Heart left ventricle (tissue), 13 donors: ENCODE measurements at regions not wholly inside any gene's neighbourhood (a gene's known extent, or its start where the extent isn't known, plus 50 kb on each side); places are given as distances from the start of the nearest gene placed in this dataset.

Source experiments
- POLR2A ChIP-seq, 2 donors: fragments of 450-650 bp; IDR thresholded peaks; one replicate each; pipeline ENCODE4 v1.6.1; 2017; ENCODE audit warnings: antibody characterized with exemption in 2 of 2, mild to moderate bottlenecking in 2 of 2, moderate library complexity in 2 of 2
- TF ChIP-seq, protein P1 (sequence below), 12 donors: fragments of 200-600 bp; sonication (generic) in 4 of 12; IDR thresholded peaks; one replicate each; pipeline versions ENCODE4 v1.5.0 to v1.8.0; 2018 to 2022; ENCODE audit warnings: antibody characterized with exemption in 12 of 12, mild to moderate bottlenecking in 5 of 12
- donor health status: ischemic (EF 13 %, LVEDD 7.1; RV severe dilation, severe dysfunction).
- donor health status: DM: no; HTN: yes; CAD: no.
- donor health status: DM: no; HTN: no; CAD: no.
- donor health status: ischemic (EF 25% LVEDD 6.9; RV normal size, moderate dysfunction).
- donor health status: ischemic (EF 25% LVEDD 5.7; RV mildly dilated, moderate dysfunction).
- donor health status: ischemic (EF 35%, LVEDD 5.7; RV mildly dilated, moderate dysfunction).
- donor health status: nonischemic (EF 11% LVEDD 7.7; RV severe dilation, severe dysfunction).
- donor health status: DM: yes; HTN: yes; CAD: no.
- donor health status: PGD.
- donor health status: ischemic (EF 29% LVEDD 5.4; RV normal size, mild dysfunction).
- donor health status: nonischemic (EF 23%, LVEDD 6.1; RV moderate dilation, normal function).

DNA sequence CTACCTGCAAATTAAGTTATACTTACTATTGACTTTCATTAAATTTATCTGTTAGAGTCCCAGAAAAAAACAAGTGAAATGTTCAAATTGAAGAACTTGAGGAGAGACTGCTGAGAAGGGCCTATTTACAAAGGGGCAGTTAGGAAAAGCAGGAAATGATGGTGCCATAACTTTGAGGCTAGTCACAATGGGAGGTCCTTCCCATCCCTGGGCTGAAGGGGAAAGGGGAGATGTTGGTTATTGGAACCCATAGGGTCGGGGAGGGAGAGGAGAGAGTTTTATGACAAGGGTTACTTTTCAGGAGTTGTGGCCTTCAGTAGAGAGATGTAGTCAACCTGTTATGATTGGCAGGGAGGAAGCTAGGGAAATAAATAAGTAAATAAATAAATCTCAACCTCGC is 169.1 kb downstream of the DMRT2 start:
- TF ChIP-seq, protein P1, sequence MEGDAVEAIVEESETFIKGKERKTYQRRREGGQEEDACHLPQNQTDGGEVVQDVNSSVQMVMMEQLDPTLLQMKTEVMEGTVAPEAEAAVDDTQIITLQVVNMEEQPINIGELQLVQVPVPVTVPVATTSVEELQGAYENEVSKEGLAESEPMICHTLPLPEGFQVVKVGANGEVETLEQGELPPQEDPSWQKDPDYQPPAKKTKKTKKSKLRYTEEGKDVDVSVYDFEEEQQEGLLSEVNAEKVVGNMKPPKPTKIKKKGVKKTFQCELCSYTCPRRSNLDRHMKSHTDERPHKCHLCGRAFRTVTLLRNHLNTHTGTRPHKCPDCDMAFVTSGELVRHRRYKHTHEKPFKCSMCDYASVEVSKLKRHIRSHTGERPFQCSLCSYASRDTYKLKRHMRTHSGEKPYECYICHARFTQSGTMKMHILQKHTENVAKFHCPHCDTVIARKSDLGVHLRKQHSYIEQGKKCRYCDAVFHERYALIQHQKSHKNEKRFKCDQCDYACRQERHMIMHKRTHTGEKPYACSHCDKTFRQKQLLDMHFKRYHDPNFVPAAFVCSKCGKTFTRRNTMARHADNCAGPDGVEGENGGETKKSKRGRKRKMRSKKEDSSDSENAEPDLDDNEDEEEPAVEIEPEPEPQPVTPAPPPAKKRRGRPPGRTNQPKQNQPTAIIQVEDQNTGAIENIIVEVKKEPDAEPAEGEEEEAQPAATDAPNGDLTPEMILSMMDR (IDR thresholded peaks at IDR 0.05) = no peak
- no peak for TF ChIP-seq POLR2A (IDR thresholded peaks at IDR 0.05)
